Hindlimb muscle (tissue), 1 donor: ENCODE measurements at regions not wholly inside any gene's neighbourhood (a gene's known extent, or its start where the extent isn't known, plus 50 kb on each side); places are given as distances from the start of the nearest gene placed in this dataset.

ENCODE experiments used
- DNase-seq: peaks from one replicate; pipeline ENCODE4 v3.0.0-alpha.2; 2013

DNA sequence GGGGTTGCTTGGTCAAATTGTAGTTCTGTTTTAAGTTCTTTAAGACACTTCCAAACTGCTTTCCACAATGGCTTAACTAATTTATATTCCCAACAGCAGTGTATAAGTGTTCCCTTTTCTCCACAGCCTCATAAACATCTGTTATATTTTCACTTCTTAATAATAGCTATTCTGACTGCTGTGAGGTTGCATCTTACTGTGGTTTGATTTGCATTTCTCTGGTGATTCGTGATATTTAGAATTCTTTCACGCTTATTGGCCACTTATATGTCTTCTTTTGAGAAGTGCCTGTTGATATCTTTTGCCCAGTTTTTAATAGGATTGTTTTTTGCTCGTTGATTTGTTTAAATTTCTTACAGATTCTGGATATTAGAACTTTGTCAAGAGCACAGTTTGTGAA is 278.6 kb upstream of the ITM2A start:
- no peak for DNase-seq

GRCh38 chrX:79631526-79631925 is 264.4 kb upstream of the ITM2A start:
- DNase-seq: no peak

DNA sequence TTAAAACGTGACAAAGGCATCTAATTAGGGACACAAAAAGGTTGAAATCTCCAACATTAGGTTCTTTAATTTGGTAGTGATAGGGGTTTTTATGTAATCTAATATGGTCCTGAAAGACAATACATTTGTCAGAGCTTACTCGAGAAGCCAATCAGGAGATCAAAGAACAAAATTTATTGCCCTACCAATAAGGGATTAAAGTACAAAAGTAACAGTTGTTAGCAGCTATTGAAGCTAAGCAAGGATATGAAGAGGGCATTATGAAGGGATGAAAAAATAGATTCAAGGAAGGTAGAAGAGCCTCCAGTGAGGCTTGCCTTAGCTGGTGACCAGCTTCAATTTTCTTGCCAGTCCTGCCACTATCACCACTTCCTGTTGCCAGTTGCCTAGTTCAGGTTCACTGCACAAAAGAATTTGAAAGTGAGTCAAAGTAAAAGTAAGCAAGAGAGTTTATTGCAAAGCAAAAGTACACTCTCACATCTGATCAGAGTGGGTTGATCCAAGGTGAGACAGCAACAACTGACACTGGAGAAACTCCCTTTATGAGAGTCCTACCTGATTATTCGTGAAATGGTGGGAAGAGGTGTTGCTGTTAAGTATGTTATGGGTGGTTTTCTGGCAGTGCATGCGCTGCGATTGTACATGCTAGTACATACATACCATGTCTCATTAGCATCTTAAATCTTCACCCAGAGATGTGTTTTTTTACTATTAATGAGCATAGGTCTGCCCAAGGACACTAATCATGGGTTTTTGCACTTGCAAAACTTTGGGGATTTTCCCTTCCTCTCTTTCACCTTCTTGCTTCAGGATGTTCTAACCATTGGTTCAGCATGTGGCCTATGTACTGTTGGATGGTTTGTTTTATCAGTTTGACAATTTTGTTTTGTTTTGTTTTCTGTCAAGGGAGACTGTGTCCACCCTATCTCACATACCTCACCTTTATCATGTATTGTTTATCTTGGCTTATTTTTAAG is 263.2 kb upstream of the ITM2A start:
- DNase-seq: no peak

GRCh38 chrX:79623098-79623762 is 256.1 kb upstream of the ITM2A start:
- DNase-seq: no peak

GRCh38 chrX:79618280-79618679 is 251.1 kb upstream of the ITM2A start:
- no peak for DNase-seq

GRCh38 chrX:79604364-79604763 is 237.2 kb upstream of the ITM2A start:
- no peak for DNase-seq

DNA sequence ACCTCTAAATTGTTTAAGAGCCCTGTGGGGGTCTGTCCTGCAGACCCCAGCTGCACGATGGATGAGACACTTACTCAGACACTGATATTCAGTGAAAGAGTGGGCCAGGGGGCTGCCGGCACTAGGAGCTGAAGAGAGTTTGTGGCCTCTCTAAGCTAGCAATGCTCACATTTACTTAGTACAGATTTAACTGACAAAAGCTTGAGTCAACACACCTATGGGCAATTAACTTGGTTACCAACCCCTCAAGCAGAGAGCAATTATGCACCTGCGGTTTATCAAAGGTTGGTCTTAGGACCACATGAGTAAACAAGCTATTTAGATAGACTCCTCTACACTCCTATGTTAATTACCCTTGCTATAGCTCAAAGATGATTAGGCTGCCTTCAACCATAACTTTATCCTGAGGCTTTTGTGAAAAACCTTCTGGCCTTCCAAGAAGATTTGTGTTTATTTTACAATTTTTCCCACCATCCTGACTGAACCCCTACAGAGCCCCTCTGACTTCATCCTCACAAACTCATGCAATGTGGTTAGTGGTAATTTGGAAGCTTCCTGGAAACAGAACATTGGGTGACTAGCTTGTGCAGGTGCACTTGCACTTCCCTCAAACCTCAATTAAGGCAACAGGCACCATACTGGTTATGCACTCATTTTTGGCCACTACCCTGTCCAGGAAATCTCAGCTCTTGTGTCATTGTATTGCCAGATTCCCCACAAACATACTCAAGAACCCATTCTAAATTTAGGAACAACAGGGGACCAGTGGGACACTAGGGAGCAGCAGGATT is 234.4 kb upstream of the ITM2A start:
- DNase-seq: no peak

DNA sequence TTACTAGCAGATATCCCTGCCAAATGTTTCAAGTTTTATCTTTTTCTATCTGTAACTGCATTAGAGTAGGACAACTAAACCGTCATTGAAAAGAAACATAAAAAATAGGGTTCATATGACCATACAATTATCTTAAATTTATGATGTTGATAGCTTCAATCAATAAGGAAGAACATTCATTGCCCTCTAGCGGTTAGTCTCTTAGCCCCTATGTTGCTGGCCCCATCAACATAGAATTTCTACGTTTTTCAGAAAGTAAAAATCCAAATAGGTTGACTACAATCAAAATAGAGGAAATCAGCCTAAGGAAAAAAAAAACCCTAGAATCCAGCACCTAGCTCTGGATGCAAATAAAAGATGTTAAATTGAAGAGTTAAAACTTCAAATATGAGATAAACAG is 225.1 kb upstream of the ITM2A start:
- DNase-seq: no peak

- no peak for DNase-seq
These were observed 221.1 kb upstream of the ITM2A start for GRCh38 chrX:79588233-79588632.

GRCh38 chrX:79573760-79574159 is 206.6 kb upstream of the ITM2A start:
- no peak for DNase-seq

GRCh38 chrX:79572566-79572965 is 205.4 kb upstream of the ITM2A start:
- DNase-seq: no peak

DNA sequence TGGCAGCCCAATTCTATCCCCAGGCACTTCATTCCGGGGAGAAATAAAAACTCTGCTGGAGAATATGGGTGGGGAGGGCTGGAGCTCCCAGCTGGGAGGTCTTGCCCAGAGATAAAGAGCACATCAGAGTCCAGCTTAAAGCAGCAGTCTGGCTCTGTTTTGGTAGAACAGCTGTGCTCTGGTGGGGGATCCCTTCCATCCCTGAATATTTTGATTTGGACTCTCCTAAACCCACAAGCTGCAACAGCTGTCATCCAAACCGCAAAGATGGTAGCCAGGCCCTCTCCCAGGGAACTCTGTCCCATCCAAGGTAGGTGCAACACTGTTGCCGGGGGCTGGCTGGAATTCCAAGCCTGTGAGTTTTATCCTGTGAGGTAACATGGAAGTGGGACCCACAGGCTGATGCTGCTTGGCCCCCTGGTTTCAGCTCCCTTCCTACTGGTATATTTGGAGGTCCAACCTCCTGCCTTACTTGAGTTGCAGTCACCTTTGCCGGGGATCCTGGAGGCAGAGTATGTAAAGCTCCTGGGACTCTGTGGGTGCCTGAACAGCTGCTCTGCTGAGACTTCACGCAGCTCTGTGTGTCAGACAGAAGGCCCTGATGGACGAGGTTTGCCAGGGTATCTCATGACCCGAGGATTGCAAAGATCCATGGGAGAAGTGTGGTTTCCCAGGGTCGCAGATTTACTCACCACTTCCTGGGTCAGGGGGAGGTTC is 203.5 kb upstream of the ITM2A start:
- DNase-seq: no peak

DNA sequence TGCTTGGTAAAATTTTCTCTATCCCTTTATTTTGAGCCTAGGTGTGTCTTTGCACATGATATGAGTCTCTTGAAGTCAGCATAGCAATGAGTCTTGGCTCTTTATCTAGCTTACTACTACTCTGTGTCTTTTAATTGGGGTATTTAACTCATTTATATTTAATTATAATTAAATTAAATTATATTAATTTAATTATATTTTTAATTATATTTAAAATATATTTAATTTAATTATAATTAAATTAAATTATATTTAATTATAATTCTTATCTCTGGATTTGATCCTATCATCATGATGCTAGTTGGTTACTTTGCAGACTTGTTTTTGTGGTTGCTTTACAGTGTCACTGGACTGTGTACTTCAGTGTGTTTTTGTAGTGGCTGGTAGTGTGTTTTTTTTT is 201.2 kb upstream of the ITM2A start:
- DNase-seq: no peak

- no peak for DNase-seq
These were observed 197.2 kb upstream of the ITM2A start for GRCh38 chrX:79564362-79564761.

DNA sequence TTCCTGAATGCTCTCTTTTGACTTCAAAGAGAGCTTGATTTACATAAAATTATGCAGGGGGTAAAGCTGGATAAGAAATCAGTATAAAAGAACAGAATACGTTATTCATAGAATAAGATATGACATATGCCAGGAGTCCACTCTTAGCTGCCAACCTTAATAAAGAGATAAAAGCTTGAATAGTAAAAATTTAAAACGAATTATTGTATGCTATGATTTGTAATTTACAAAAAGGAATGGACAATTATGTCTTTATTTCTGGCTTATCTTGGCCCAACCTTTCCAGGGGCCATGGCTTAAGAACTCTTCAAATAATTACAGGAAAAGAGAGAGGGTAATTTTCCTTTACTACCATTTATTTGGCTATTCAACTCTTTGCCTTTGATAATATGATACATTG is 192.2 kb upstream of the ITM2A start:
- no peak for DNase-seq

- DNase-seq: no peak
These were observed 190.1 kb upstream of the ITM2A start for GRCh38 chrX:79557212-79557611.

DNA sequence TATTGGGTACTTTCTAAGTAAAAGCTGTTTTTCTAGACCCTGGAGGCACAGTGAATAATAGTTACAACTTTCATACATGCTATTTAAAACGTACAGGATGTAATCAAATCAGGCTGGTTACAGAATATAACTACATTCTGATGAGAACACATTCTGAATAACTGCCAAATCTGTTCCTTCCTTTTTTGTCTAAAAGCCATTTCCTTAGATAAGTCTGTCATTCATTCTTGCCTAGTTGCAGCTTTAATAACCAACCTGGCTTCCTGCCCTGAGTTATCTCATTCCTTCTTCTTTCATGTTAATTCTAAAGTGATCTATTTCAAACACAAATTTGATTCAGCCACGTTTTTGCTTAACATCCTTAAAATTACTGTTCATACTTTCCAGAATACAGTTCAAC is 189.7 kb upstream of the ITM2A start:
- DNase-seq: no peak

DNA sequence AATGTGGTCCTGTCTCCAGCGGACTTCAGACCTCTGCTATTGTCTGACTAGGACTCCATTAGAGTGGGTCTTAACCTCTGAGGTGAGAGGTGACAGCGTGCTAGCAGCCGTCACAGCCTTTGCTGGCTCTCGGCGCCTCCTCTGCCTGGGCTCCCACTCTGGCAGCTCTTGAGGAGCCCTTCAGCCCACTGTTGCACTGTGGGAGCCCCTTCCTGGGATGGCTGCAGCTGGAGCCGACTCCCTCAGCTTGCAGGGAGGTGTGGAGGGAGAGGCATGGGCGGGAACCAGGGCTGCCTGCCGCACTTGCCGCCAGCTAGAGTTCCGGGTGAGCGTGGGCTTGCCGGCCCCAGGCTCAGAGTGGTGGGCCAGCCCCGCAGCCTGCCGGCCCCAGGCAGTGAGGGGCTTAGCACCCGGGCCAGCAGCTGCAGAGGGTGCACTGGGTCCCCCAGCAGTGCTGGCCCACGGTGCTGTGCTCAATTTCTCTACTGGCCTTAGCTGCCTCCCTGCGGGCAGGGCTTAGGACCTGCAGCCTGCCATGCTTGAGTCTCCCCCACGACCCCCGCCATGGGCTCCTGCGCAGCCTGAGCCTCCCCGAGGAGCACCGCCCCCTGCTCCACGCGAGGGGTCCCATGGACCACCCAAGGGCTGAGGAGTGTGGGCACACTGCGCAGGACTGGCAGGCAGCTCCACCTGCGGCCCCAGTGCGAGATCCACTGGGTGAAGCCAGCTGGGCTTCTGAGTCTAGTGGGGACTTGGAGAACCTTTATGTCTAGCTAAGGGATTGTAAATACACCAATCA is 163.4 kb upstream of the ITM2A start:
- no peak for DNase-seq

- DNase-seq: no peak
These were observed 157.5 kb upstream of the ITM2A start for GRCh38 chrX:79524642-79525041.

DNA sequence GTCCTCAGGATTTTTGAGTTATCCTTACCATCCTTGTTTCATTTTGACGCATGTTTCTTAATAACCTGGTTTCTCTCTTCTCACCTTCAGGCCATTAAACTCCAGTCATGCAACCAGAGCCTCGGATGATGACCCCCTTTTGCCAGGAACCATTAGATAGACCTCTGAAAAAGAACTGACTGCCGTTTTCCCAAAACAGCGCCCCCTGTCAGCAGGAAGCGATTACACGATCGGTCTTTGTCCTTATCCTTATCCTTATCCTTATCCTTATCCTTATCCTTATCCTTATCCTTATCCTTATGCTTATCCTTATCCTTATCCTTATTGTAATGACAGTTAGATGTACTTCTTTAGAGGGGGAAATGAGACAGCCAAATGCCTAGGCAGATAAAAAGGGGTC is 148.4 kb upstream of the ITM2A start:
- no peak for DNase-seq

DNA sequence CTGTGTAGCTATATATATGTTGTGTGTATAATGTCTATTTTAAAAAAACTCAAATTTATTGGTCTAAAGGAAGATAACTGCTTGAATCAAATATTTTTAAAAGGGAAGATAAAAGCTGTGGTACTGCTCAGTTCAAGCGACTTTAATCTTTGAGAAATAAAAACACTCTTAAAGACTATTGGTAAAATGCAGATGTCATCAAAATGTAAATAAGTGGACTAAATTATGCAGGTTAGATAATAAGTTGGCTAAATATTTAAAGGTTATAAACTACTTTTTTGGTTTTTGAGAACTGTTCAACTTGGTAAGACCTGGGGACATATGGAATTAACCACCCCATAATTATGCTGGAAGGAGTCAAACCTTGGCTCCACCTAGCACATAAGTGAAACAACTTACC is 144.7 kb upstream of the ITM2A start:
- no peak for DNase-seq

- DNase-seq: no peak
These were observed 138.9 kb upstream of the ITM2A start for GRCh38 chrX:79506001-79506400.
